ENCODE measurements at regions not wholly inside any gene's neighbourhood (a gene's known extent, or its start where the extent isn't known, plus 50 kb on each side); places are given as distances from the start of the nearest gene placed in this dataset.

DNA sequence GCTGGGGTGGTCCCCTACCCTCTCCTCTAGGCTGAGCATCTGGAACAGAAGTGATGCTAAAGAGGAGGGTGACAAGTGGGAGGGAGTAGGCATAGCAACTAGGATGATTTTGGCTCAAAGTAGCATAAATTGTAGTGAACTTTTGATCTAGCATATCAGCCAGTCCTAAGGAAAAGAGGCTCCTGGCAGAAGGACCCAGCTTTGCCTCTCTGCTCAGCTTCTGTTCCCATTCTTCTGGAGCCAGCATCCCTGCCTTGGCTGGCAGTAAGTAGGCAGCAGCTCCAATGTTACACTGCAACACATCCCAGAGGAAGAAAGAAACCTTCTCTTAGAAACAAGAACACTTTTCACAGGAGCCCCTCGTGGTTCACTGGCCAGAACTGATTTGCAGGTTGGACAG lies 487.0 kb downstream of the MTRR start (continued):
- TF ChIP-seq, protein P1, sequence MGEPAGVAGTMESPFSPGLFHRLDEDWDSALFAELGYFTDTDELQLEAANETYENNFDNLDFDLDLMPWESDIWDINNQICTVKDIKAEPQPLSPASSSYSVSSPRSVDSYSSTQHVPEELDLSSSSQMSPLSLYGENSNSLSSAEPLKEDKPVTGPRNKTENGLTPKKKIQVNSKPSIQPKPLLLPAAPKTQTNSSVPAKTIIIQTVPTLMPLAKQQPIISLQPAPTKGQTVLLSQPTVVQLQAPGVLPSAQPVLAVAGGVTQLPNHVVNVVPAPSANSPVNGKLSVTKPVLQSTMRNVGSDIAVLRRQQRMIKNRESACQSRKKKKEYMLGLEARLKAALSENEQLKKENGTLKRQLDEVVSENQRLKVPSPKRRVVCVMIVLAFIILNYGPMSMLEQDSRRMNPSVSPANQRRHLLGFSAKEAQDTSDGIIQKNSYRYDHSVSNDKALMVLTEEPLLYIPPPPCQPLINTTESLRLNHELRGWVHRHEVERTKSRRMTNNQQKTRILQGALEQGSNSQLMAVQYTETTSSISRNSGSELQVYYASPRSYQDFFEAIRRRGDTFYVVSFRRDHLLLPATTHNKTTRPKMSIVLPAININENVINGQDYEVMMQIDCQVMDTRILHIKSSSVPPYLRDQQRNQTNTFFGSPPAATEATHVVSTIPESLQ (CRISPR knock-in tag; IDR thresholded peaks at IDR 0.05): no peak
- TF ChIP-seq CBFB (CRISPR knock-in tag; IDR thresholded peaks at IDR 0.05; ENCODE audit: low read depth) (no peak), JAZF1 (CRISPR knock-in tag; IDR thresholded peaks at IDR 0.05) (no peak)

DNA sequence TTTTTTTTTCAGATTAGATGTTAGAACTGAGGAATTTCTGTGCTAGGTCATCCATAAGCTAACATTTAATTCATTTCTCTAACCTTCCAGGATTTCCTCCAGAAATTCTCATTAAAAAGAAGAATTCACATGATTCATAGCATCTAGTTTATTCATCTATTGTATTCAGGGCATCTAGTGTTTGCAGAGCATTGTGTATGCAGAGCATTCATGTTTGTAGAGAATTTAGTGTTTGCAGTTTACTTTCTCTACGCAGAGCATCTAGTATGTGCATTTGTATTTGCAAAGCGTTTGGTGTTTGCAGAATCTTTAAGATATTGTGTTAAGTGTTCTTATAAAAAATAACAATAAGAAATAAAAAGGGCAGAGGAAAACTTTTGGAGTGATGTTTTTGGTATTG lies 491.1 kb downstream of the MTRR start:
- Mint-ChIP-seq H3K4me1 (no peaks in the 10 kb centered on the region), H3K36me3 (no peaks in the 10 kb centered on the region), H3K27me3 (ENCODE audit: low read depth) (no peaks in the 10 kb centered on the region), H3K27ac (no peak overlapping the region), H3K9me3 (no peaks in the 10 kb centered on the region), H3K4me3 (no peak overlapping the region)
- DNase-seq (ENCODE audit: low spot score): no peak
- POLR2A ChIA-PET: no interaction called here
- TF ChIP-seq, protein P2, sequence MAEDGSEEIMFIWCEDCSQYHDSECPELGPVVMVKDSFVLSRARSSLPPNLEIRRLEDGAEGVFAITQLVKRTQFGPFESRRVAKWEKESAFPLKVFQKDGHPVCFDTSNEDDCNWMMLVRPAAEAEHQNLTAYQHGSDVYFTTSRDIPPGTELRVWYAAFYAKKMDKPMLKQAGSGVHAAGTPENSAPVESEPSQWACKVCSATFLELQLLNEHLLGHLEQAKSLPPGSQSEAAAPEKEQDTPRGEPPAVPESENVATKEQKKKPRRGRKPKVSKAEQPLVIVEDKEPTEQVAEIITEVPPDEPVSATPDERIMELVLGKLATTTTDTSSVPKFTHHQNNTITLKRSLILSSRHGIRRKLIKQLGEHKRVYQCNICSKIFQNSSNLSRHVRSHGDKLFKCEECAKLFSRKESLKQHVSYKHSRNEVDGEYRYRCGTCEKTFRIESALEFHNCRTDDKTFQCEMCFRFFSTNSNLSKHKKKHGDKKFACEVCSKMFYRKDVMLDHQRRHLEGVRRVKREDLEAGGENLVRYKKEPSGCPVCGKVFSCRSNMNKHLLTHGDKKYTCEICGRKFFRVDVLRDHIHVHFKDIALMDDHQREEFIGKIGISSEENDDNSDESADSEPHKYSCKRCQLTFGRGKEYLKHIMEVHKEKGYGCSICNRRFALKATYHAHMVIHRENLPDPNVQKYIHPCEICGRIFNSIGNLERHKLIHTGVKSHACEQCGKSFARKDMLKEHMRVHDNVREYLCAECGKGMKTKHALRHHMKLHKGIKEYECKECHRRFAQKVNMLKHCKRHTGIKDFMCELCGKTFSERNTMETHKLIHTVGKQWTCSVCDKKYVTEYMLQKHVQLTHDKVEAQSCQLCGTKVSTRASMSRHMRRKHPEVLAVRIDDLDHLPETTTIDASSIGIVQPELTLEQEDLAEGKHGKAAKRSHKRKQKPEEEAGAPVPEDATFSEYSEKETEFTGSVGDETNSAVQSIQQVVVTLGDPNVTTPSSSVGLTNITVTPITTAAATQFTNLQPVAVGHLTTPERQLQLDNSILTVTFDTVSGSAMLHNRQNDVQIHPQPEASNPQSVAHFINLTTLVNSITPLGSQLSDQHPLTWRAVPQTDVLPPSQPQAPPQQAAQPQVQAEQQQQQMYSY (CRISPR knock-in tag; IDR thresholded peaks at IDR 0.05): no peak
- no peak for TF ChIP-seq KAT7 (CRISPR knock-in tag; IDR thresholded peaks at IDR 0.05; ENCODE audit: borderline replicate concordance)
- CTCF ChIA-PET: no interaction called here
- no peak for ATAC-seq

DNA sequence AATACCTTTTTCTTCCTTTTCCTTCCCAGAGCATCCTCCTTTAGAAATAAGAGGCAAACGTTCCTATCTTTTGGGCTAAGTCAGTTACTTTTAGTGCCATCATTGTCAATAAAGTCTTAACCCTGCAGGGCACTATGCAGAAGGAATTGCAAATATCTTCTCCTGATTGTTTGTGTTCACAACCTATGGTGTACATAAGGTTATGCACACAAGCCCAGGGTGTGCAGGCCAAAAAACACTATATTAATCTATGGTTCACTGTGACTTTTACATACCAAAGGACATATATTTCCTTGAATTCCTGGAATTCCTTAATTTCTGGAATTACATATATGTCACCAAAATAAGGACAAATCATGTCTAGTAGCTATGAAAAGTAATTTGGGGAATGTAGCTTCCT lies 493.5 kb downstream of the MTRR start:
- ATAC-seq: no peak
- POLR2A ChIA-PET: no interaction called here
- TF ChIP-seq ZNF671 (CRISPR knock-in tag; IDR thresholded peaks at IDR 0.05): no peak
- TF ChIP-seq, protein P3, sequence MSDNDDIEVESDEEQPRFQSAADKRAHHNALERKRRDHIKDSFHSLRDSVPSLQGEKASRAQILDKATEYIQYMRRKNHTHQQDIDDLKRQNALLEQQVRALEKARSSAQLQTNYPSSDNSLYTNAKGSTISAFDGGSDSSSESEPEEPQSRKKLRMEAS (CRISPR knock-in tag; IDR thresholded peaks at IDR 0.05): no peak
- TF ChIP-seq STAT6 (CRISPR knock-in tag; conservative IDR thresholded peaks at IDR 0.05; ENCODE audit: low read depth): no peak
- TF ChIP-seq KAT7 (CRISPR knock-in tag; IDR thresholded peaks at IDR 0.05; ENCODE audit: borderline replicate concordance): no peak
- no peak for TF ChIP-seq ZNF121 (CRISPR knock-in tag; IDR thresholded peaks at IDR 0.05)
- no peak for TF ChIP-seq FOXP4 (CRISPR knock-in tag; IDR thresholded peaks at IDR 0.05)
- no peak for TF ChIP-seq SMAD4 (CRISPR knock-in tag; IDR thresholded peaks at IDR 0.05)
- TF ChIP-seq SMAD3 (CRISPR knock-in tag; IDR thresholded peaks at IDR 0.05; ENCODE audit: borderline replicate concordance): no peak
- TF ChIP-seq CREM (CRISPR knock-in tag; IDR thresholded peaks at IDR 0.05): no peak
- TF ChIP-seq, protein P4, sequence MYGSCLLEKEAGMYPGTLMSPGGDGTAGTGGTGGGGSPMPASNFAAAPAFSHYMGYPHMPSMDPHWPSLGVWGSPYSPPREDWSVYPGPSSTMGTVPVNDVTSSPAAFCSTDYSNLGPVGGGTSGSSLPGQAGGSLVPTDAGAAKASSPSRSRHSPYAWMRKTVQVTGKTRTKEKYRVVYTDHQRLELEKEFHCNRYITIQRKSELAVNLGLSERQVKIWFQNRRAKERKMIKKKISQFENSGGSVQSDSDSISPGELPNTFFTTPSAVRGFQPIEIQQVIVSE (CRISPR knock-in tag; IDR thresholded peaks at IDR 0.05; ENCODE audit: borderline replicate concordance): no peak
- TF ChIP-seq ATF3 (CRISPR knock-in tag; conservative IDR thresholded peaks at IDR 0.05): no peak
- TF ChIP-seq ZNF317 (CRISPR knock-in tag; IDR thresholded peaks at IDR 0.05; ENCODE audit: borderline replicate concordance, low read depth): no peak
- TF ChIP-seq ERG (CRISPR knock-in tag; IDR thresholded peaks at IDR 0.05): no peak
- TF ChIP-seq TP53 (CRISPR knock-in tag; IDR thresholded peaks at IDR 0.05): no peak
- TF ChIP-seq RELA (CRISPR knock-in tag; IDR thresholded peaks at IDR 0.05; ENCODE audit: borderline replicate concordance): no peak
- TF ChIP-seq ZNF416 (CRISPR knock-in tag; IDR thresholded peaks at IDR 0.05): no peak
- TF ChIP-seq CBFB (CRISPR knock-in tag; IDR thresholded peaks at IDR 0.05; ENCODE audit: low read depth): no peak

More for the DNA sequence above, 493.5 kb downstream of the MTRR start:
- CTCF ChIA-PET: no interaction called here
- Mint-ChIP-seq H3K27me3 (ENCODE audit: low read depth) (no peaks in the 10 kb centered on the region), H3K4me3 (no peak overlapping the region), H3K27ac (no peak overlapping the region), H3K9me3 (no peaks in the 10 kb centered on the region), H3K36me3 (no peaks in the 10 kb centered on the region), H3K4me1 (no peaks in the 10 kb centered on the region)
- DNase-seq (ENCODE audit: low spot score): no peak
